ENCODE measurements at regions not wholly inside any gene's neighbourhood (a gene's known extent, or its start where the extent isn't known, plus 50 kb on each side); places are given as distances from the start of the nearest gene placed in this dataset.
"Not testable (repeated sequence)": the region's sequence is repeated elsewhere in the genome, so short reads cannot be mapped to it uniquely, and the experiment has no call there.

DNA sequence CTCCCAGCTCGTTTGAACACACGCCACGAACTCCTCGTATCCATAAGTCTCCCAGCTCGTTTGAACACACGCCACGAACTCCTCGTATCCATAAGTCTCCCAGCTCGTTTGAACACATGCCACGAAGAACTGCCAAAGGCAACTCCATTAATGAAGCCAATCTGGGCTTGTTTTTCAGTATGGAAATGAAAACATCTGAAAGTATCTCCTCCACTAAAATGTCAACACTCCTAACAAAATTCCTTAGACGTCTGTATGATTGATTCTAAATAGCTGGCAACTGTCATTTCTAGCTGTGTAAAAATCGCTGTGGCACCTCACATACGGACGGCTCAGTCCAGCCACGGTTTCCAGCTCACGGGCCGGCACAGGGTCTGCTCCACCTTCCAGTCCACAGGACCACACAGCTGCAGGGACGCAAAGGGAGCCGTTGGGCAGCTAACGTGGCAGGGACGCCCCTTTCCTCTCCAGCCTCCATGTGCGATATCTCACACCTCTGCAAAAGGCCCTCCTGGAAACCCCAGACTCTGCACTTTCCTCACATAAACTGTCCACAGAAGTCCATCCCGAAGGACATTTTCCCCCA is 67.1 kb upstream of the METRNL start:
- no peak for TF ChIP-seq POLR2A (IDR thresholded peaks at IDR 0.05; ENCODE audit: low read depth, low read length)
- DNase-seq (ENCODE audit: insufficient read length, low spot score) (no peak), FAIRE-seq (no peak)

DNA sequence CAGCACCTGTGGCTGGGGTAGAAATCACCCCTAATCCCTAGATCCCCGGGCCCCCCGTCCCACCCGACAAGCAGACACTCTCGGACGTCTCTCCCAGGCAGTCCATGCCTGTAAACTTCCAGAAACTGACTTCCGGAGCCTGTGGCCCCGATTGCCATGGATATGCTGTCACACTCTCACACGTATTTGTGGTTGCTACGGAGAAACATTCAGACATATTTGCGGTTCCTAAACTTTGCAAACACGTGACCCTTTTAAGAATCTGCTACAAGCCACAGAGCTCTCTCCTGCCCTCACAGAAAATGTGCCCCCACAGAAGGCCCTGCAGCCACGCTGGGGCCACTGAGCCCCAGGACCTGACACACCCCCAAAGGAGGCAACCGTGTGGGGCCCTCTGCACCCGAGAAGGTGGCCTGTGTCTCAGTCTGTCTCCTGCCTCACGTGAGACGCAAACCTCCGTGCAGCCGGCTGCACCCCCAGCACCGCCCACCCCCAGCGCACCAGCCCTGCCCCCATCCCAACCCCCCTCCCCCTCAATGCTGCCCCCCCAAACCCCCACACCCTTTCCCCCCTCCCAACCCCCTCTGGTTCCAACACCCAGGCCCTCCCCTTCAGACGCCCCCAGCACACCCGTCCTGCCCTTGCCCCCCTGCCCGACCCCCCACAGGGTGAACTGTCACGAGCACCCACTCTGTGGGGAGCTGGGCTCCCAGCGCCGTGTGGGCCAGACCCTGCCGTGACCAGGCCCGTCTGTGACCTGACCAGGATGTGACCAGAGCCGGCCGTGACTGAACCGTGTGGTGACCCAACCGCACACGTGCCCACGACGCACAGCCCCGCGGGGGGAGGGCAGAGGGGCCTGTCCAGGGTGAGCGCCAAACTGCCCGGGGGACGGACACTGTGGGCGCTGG is 66.3 kb upstream of the METRNL start:
- TF ChIP-seq POLR2A (IDR thresholded peaks at IDR 0.05; ENCODE audit: low read depth, low read length): no peak
- peak; percentile 40 for DNase-seq (ENCODE audit: insufficient read length, low spot score)
- FAIRE-seq: no peak

DNA sequence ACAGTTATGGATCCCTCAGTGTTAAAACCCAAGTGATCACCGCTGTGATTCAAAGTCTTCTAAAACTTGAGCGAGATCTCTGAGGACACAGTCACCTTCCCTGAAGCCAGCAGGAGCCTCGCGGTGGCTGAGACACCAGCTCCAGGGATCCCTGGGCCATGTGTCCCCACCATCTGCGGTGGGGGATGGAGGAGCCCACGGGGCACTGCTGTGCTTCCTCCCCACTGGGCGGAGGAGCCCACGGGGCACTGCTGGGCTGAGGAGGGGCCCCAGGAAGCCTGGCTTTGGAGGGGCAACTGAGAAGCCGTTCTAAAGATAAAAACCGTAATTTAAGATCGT is 65.7 kb upstream of the METRNL start:
- FAIRE-seq (no peak), DNase-seq (ENCODE audit: insufficient read length, low spot score) (no peak)
- no peak for TF ChIP-seq POLR2A (IDR thresholded peaks at IDR 0.05; ENCODE audit: low read depth, low read length)

DNA sequence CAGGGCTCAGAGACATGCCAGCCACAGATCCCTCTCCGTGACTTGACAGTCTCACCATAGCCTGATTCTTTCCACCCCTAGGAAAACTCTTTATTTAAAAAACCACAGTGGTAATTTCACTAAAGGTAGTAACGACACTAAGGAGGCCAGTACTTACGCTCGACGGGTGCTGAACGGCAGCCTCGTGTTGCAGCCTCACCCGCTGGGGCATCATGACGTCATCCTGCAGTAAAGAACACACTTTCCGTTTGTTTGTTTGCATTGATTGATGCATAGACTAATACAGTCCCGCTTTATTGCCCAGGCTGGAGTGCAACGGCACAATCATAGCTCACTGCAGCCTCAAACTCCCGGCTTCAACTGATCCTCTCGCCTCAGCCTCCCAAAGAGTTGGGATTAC is 65.1 kb upstream of the METRNL start:
- TF ChIP-seq POLR2A (IDR thresholded peaks at IDR 0.05; ENCODE audit: low read depth, low read length): no peak
- FAIRE-seq (no peak), DNase-seq (ENCODE audit: insufficient read length, low spot score) (no peak)

DNA sequence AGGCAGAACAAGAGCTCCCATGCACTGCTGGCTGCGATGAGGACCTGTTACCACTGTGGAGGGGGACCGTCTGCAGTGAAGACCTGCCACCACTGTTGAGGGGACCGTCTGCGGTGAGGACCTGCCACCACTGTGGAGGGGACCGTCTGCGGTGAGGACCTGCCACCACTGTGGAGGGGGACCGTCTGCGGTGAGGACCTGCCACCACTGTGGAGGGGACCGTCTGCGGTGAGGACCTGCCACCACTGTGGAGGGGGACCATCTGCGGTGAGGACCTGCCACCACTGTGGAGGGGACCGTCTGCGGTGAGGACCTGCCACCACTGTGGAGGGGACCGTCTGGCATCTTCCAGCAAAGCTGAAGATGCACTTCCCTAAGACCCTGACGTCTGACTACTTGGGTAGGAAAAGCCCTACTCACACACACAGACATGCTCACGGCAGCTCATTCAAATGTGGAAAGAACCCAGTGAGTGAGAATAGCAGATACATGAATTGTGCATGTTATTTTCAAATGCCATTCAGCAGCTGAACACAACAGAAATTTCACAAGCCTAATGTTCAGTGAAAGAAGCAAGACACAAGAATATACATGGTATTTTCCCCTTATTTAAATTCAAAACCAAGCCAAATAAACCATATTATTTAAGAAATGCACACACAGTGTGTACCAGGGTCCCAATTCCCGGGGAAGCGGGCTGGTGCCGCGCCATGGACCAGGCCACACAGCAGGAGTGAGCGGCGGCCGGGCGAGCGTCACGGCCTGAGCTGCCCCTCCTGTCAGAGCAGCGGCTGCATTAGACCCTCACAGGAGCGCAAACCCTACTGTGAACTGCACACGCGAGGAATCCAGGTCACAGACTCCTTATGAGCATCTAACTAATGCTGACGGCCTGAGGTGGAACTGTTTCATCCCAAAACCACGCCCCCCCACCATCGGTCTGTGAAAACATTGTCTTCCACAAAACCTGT is 64.2 kb upstream of the METRNL start:
- no peak for FAIRE-seq
- no peak for TF ChIP-seq POLR2A (IDR thresholded peaks at IDR 0.05; ENCODE audit: low read depth, low read length)
- DNase-seq (ENCODE audit: insufficient read length, low spot score): no peak

DNA sequence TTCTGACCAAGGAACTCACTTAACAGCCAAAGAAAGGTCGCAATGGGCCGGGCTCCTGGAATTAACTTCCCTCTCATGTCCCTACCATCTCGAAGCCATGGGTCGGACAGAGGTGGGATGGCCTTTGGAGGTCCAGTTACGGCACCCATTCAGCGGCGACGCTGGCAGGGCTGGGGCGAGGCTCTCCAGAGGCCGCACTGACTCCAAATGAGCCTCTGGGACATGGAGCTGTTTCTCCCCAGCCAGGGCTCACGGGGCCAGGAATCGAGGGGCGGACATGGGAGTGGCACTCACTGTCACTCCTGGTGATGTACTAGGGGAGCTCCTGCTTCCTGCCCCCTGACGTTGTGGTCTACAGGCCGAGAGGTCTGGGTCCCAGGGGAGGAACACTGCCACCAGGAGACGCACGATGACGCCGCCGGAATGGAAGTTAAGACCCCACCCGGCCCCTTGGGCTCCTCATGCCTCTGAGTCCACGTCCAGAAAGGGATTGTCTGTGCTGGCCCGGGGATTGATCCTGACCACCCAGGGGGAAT is 60.7 kb upstream of the METRNL start:
- no peak for DNase-seq (ENCODE audit: insufficient read length, low spot score)
- FAIRE-seq: no peak
- no peak for TF ChIP-seq POLR2A (IDR thresholded peaks at IDR 0.05; ENCODE audit: low read depth, low read length)

DNA sequence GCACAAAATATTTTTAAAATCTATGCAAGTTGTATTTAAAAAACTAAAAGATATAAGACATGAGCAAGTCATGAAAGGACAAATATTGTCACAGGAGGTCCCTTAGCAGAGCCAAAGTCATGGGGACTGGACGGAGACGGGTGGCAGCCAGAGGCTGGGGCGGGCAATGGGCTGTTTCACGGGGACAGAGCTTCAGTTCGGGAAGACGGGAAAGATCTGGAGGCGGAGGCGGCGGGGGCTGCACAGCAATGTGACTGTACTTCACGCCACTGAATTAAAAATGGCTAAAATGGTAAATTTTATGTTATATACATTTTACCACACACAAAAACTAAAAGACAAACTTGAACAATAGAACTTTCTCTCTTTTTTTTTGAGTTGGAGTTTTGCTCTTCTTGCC is 60.0 kb upstream of the METRNL start:
- no peak for DNase-seq (ENCODE audit: insufficient read length, low spot score)
- TF ChIP-seq POLR2A (IDR thresholded peaks at IDR 0.05; ENCODE audit: low read depth, low read length): no peak
- FAIRE-seq: no peak

DNA sequence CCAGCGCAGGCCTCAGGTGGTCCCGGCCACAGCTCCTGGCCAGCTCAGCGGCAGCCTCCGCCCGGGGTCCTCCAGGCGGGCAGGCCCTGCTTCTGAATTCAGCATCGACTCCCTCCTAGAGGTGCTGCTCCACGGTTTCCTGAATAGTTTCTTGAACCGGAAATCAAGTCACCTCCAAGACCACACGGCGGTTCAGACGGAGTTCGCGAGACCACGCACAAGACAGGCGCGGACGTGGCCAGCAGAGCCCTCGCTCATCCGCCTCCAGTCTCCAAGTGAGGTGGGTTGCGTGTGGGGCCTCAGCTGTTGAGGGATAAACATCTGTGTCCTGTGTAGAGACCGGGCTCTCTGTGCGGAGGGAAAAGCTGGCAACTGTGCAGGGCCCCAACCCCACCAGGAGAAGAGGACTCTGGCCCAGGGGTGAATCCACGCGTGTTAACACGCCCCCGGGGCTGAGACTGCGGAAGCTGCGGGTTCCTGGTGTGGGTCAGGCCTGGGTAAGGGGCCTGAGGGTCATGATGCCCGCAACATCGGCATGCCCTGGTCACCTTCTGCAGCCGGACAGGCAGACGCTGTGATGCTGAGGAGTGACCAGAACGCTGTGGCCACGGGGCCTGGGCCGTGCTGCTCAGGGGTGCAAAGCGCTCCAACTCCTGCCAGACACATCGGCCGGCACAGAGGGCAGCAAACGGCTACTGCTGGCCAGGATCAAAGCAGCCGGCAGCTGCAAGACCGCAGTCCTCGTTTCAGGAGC is 55.0 kb upstream of the METRNL start:
- FAIRE-seq (no peak), DNase-seq (ENCODE audit: insufficient read length, low spot score) (no peak)
- no peak for TF ChIP-seq POLR2A (IDR thresholded peaks at IDR 0.05; ENCODE audit: low read depth, low read length)

DNA sequence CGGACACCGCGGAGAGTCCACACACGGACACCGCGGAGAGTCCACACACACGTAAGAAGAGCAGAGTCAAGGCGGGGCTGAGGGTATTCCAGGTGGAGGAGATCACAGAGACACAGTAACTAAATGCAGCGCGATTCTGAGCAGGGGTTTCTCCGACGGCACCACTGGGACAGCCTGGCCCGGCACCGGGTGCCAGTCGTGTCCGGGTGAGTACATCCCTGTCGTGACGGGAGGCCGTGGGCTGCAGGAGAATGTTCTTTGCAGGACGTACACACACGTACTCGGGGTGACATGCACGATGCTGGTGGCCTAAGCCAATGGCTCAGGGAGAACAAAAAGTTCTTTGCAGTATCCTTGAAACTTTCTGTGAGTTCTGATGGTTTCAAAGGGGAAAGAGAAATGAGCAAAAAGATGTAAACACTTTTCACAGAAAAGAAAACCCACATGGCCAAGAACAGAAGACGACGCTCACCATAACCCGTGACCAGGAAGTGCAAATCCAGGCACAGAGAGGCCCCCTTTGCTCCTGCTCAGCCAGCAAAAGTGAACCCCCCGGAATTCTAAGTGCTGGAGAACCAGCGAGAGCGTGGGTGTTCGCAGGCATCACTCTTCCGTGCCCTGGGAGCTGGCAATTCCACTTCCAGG is 53.7 kb upstream of the METRNL start:
- DNase-seq (ENCODE audit: insufficient read length, low spot score): no peak
- TF ChIP-seq POLR2A (IDR thresholded peaks at IDR 0.05; ENCODE audit: low read depth, low read length): no peak
- no peak for FAIRE-seq

DNA sequence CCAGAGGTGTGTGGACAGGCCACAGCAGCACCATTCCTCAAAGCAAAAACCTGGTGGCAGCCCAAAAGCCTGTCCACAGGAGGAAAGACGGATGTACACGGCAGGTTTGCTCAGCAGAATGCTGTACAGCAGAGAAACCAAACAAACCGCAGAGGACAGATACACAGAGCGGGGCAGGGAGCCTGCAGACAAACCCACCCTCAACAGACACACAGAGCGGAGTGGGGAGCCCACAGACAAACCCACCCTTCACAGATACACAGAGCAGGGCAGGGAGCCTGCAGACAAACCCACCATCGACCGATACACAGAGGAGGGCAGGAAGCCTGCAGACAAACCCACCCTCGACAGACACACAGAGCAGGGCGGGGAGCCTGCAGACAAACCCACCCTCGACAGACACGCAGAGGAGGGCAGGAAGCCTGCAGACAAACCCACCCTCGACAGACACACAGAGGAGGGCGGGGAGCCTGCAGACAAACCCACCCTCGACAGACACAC is 53.0 kb upstream of the METRNL start:
- TF ChIP-seq POLR2A (IDR thresholded peaks at IDR 0.05; ENCODE audit: low read depth, low read length): no peak
- FAIRE-seq (no peak), DNase-seq (ENCODE audit: insufficient read length, low spot score) (no peak)

DNA sequence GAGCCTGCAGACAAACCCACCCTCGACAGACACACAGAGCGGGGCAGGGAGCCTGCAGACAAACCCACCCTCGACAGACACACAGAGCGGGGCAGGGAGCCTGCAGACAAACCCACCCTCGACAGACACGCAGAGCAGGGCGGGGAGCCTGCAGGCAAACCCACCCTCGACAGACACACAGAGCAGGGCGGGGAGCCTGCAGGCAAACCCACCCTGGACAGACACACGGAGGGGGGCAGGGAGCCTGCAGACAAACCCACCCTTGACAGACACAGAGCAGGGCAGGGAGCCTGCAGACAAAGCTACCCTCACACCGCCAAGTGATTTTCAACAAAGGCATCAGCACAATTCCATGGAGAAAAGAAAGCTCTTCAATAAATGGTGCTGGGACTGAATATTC is 52.5 kb upstream of the METRNL start:
- FAIRE-seq; DNase-seq (ENCODE audit: insufficient read length, low spot score): not testable (repeated sequence)

DNA sequence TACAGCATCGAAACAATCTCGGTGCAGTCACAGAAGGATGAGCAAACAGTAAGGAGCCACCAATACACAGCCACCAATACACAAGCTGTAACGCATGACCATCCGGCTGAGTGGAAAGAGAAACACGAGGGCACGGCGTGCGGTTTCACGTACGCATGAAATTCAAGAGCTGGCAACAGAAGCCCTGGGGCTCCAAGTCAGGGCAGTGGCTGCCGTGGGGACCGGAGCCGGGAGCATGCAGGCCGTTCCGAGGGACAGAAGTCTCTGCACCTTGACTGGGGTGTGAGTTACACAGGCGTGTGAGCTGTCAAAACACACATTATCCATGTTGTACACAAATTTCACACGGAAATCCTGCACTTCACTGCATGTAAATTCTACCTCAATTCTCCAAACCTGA is 50.6 kb upstream of the METRNL start:
- DNase-seq (ENCODE audit: insufficient read length, low spot score) (no peak), FAIRE-seq (no peak)
- no peak for TF ChIP-seq POLR2A (IDR thresholded peaks at IDR 0.05; ENCODE audit: low read depth, low read length)

DNA sequence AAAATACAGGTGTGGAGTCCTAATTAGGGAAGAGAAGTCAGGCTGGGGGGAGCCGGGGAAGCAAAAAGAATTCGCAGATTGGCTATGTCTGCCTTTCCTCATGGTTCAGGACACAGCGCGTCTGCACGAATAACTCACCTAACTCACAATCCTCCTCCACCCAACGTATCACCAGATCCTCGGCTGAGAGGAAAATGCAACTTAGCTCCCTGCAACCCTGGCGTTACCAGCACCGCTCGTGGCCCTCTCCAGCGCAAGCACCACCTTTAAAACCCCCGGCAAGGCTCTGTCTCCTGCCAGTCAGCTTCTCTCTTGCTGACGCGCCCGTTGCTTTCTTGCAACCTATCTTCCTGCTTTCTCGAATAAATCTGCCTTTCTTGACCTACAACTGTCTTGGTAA is 49.8 kb upstream of the METRNL start:
- TF ChIP-seq POLR2A (IDR thresholded peaks at IDR 0.05; ENCODE audit: low read depth, low read length): no peak
- DNase-seq (ENCODE audit: insufficient read length, low spot score) (no peak), FAIRE-seq (no peak)

Measured in H54 (cell line).